ENCODE measurements at regions not wholly inside any gene's neighbourhood (a gene's known extent, or its start where the extent isn't known, plus 50 kb on each side); places are given as distances from the start of the nearest gene placed in this dataset.
"Not testable (repeated sequence)": the region's sequence is repeated elsewhere in the genome, so short reads cannot be mapped to it uniquely, and the experiment has no call there.

DNA sequence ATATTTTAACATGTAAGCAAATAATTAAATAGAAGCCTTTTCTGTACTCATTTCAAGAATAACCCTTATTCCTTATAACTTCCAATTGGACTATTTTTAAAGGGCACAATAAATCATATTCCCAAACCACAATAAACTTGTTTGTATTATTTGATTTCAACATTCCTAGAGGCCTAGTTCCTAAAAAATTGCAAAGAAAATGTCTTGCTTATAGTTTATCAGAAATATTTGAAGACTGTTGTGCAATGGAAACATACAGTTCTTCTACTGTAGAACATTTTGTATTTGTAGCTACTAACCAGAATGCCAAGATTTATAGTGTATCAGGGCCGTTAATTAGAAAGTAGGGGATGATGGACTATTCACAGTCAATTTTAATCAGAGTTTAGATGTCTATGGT lies 1037.0 kb upstream of the CDH18 start:
- no peak for DNase-seq

DNA sequence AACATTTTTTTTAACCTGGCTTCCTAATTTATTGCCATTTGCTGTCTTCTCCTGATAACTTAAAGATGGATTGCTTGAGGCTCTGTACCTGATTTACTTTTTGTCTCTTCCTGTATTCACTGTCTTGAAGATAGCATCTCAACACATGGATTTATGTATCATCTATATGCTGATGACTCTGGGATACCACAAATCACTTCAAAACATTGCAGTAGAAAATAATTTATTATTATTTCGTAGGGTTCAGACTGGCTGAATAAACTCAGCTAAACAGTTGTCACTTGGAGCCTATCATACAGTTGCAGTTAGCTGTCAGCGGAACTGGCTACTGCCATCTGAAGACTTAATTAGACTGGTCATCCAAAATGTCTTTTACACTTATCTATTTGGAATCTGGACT lies 1025.2 kb upstream of the CDH18 start:
- no peak for DNase-seq

GRCh38 chr5:21007781-21008180 lies 1019.8 kb upstream of the CDH18 start:
- DNase-seq: no peak

DNA sequence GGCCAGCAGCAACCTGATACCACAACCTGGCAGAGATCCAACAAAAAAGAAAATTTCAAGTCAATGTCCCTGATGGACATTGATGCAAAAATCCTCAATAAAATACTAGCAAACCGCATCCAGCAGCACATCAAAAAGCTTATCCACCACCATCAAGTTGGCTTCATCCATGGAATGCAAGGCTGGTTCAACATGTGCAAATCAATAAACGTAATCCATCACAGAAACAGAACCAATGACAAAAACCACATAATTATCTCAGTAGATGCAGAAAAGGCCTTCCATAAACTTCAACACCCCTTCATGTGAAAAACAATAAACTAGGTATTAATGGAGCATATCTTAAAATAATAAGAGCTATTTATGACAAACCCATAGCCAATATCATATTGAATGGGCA lies 1000.9 kb upstream of the CDH18 start:
- not testable (repeated sequence) for DNase-seq

DNA sequence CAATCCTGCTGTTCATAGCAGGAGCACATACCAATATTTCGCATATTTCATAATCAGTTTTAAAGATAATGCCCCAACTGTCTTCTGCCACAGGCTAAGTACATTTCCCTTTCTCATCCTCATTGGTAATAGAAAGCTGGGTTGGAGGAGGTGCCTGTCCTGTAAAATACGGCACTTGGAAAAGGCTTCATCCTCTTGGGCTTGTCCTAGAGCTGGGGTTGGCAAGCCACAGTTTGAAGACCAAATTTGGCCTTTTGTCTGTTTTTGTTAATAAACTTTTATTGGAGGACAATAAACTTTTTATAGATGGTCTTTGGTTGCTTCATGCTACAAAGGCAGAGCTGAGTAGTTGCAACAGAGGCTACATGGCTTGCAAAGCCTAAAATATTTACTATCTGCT lies 997.8 kb upstream of the CDH18 start:
- no peak for DNase-seq

GRCh38 chr5:20974426-20974825 lies 986.4 kb upstream of the CDH18 start:
- DNase-seq: no peak

GRCh38 chr5:20972419-20972925 lies 984.5 kb upstream of the CDH18 start:
- no peak for DNase-seq

- DNase-seq: no peak
These were observed 971.3 kb upstream of the CDH18 start for GRCh38 chr5:20959347-20959746.

DNA sequence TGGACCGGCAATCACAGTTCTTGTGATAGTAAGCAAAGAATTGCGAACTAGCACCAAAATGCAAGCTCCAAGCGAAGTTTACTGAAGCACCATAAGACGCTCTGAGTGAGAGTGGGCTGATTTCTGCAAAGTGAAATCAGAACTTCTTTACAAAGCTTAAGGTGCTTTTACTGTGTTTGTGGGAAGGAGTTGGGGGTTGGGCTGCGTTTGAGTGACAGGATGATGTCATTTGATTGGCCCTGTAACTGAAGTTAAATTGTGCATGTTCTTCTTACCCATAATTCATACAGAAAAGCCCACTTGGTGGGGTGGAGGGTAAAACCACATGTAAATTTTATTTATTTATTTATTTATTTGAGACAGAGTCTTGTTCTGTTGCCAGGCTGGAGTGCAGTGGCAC lies 970.6 kb upstream of the CDH18 start:
- no peak for DNase-seq

DNA sequence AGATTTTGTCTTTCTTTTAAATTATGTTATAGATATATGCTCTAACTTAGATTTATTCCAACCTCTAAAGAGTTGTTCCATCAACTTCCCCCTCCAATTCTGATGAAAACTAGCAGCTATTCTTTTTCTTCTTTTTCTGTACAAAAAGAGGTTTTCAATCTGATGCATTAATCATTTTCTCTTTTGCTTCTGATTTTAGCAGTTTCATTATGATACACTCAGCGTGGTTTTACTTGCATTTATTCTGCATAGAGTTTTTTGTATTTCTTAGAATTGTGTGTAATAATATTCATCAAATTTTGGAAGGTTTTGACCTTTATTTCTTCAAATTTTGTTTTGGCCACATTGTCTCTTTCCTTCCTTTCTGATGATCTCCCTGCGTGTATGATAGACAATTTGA lies 968.1 kb upstream of the CDH18 start:
- DNase-seq: no peak

DNA sequence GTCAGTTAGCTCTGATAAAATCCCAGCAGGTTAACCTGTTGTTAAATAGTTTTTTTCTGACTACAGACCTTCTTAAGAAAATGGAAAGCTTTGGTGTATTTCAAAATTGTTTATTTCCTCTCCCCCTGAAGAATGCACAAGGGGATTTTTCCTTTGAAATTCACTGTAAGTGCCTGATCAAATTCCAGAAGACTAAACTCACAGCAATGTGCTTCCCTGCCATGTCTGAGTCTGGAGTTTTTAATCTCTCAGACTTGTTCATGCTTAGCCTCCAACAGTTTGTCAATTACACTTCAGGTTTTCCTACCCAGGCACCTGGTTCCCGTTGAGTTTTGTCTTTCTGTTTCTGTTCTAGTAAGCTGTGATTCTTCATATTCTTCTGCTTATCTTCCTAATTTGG lies 961.6 kb upstream of the CDH18 start:
- DNase-seq: no peak

GRCh38 chr5:20943183-20943971 lies 955.4 kb upstream of the CDH18 start:
- not testable (repeated sequence) for DNase-seq

DNA sequence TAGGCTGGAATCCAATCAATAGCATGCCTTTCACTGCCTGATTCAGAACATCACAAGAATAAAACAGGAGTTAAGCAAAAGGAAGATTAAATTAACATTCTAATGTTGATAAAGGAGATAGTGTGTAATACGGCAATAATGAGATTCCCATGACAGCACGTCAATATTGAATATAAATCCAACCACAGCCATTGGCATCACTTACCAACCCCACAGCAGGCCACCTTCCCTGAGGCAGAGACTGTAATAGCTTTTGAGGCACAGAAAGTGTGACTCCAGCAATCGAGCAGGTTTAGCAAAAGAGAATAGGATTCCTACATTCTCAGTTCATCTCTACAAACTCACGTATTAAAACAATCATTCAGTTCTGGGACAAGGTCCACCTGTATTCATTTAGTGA lies 954.6 kb upstream of the CDH18 start:
- not testable (repeated sequence) for DNase-seq

DNA sequence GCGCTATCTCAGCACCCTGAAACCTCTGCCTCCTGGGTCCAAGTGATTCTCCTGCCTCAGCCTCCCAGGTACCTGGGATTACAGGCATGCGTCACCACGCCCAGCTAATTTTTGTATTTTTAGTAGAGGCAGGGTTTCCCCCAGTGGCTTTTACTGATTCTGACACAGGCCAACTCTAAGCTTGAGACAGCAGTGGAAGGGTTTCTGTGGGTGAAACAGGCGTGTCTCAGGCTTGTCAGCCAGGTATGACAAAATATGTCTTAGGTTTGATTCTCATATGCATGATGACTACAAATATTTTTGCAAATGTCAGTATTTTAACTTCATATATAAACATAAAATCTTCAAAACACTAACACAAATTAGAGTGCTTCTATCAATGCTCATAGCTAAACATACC lies 952.8 kb upstream of the CDH18 start:
- not testable (repeated sequence) for DNase-seq

DNA sequence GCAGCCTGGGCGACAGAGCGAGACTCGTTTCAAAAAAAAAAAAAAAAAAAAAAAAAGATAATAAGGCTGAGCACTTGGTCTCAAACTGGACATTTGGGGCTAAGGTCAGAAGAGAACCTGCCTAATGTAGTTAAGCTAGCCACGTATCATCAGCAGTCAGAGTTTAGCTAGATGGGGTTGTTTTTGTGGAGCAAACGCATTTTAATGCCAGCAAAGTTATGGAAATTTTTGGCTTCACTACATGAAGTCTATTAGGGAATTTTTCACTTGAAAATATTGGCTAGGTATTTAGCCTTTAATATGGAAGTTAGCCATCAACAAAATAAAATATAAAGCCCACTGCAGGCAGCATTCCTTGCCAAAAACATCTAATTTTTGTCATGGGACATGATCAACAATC lies 902.9 kb upstream of the CDH18 start:
- not testable (repeated sequence) for DNase-seq

GRCh38 chr5:20875726-20876125 lies 887.7 kb upstream of the CDH18 start:
- DNase-seq: not testable (repeated sequence)

- not testable (repeated sequence) for DNase-seq
These were observed 877.9 kb upstream of the CDH18 start for GRCh38 chr5:20865892-20866291.

DNA sequence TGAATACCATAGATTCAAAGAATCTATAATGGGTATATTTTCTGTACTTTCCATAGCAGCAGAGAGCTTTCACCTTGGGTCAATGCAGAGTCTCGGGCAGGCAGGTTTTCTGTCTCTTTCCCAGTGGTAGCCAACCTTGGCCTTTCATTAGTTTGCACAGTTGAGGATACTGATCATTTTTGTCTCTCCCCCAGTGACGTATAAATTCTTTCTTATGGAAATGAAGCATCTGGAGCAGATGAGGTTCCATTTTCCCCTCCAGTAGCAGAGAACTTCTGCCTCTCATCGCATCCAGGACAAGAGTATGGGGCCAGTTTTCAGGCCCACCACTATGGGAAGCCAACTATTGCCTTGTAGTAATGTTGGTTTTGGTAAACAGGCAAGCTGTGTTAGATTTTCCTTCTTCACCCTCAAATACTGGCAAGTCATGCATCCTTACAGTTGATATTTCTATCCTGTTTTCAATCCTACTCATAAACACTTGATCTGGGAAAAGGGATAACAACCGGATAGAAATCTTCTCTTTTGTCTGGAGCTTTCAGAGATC lies 845.2 kb upstream of the CDH18 start:
- DNase-seq: no peak

DNA sequence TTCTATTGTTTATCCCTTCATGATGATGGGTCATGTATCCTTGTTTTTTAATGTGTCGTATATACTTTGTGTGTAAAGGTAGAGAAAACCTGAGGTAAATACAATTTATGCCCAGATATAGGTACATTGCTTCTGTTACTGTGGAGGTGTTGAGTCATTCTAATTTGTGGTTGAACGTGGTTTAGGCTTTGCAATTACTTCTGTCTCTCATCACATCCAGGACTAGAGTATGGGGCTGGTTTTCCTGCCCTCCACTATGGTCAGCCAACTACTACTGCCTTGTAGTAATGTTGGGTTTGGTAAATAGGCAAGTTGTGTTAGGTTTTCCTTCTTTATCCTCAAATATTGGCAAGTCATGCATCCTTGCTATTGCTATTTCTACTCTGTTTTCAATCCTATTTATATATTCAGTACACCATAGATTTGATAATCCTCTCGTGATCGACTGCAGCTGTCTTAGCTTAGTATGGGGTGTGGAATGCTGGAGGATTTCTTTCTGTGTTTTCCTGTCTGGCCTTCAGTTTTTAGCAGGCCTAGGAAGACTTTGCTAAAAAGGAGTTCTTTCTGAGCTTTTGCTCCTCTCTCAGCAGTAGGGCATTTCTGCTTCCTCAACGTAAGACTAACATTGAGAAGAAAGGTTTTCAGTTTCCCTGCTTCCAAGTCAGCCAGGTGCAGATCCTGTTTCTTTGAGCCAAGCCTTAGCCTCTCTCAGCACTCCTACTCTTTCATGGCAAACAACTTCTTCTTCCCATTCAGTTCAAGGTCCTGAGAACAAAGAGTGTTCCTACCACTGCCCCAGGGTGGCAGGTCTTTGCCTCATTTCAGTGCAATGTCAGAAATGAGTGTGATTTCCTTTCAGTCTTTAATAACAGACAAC lies 844.4 kb upstream of the CDH18 start:
- no peak for DNase-seq

DNA sequence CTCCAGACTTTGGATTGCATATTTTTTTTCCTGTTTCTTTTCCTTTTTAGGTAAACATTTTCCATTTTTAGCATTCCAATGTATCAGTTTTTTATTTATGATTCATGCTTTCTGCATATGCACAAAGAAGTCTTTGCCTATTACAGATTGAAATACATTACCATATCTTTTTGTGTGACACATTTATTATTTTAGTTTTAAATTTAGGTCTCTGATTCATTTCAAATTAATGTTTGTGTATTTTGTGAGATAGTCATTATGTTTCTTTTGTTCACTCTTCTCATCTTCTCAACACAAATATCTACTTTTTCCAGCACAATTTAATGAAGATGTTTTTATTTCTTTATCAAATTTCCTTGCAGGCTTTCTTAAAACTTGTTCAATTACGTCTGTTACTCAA lies 838.0 kb upstream of the CDH18 start:
- DNase-seq: not testable (repeated sequence)

- DNase-seq: not testable (repeated sequence)
These were observed 809.2 kb upstream of the CDH18 start for GRCh38 chr5:20797216-20797615.

DNA sequence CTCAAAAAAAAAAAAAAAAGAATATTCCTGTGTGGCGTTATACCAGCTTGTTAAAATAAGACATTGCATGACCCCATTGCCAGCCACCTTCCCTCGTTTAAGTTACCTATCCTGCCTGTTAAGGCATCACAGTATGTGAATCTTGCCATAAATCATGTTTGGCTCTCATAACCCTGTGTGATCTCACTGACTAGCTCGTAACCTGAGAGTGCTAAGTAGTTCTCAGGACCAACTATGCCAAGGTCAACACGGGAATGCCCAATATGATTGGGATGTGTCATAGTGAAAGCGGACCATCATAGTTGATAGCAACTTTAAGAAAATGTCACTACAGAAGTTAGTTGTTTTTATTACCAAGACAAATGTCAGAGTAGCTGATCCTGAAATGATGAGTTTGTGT lies 796.8 kb upstream of the CDH18 start:
- DNase-seq: not testable (repeated sequence)

GRCh38 chr5:20783484-20783883 lies 795.5 kb upstream of the CDH18 start:
- not testable (repeated sequence) for DNase-seq

- DNase-seq: not testable (repeated sequence)
These were observed 783.3 kb upstream of the CDH18 start for GRCh38 chr5:20771338-20771737.
